ENCODE measurements at regions not wholly inside any gene's neighbourhood (a gene's known extent, or its start where the extent isn't known, plus 50 kb on each side); places are given as distances from the start of the nearest gene placed in this dataset.

- peak; percentile 52 for TF ChIP-seq CTCF (conservative IDR thresholded peaks at IDR 0.05; ENCODE audit: low read length)
- TF ChIP-seq EZH2phosphoT487 (IDR thresholded peaks at IDR 0.05; ENCODE audit: borderline replicate concordance, low read depth, low read length), result no peak
These were observed 692.6 kb upstream of the SLITRK1 start for GRCh38 chr13:84574851-84575250.
